VCaP (cell line): ENCODE measurements at regions not wholly inside any gene's neighbourhood (a gene's known extent, or its start where the extent isn't known, plus 50 kb on each side); places are given as distances from the start of the nearest gene placed in this dataset.
"Not testable (repeated sequence)": the region's sequence is repeated elsewhere in the genome, so short reads cannot be mapped to it uniquely, and the experiment has no call there.

Experiments
- H3K27ac ChIP-seq: fragments of 450-650 bp; 2 replicates; pipeline ENCODE4 v1.5.1; 2017
- CTCF ChIP-seq: fragments of 450-650 bp; conservative IDR thresholded peaks from 2 replicates; pipeline ENCODE4 v1.5.1; 2017; ENCODE audit warnings: mild to moderate bottlenecking, moderate library complexity

GRCh38 chr1:31485166-31485565 is 72.2 kb downstream of the SERINC2 start:
- no peak overlapping the region for H3K27ac ChIP-seq
- no peak for TF ChIP-seq CTCF

DNA sequence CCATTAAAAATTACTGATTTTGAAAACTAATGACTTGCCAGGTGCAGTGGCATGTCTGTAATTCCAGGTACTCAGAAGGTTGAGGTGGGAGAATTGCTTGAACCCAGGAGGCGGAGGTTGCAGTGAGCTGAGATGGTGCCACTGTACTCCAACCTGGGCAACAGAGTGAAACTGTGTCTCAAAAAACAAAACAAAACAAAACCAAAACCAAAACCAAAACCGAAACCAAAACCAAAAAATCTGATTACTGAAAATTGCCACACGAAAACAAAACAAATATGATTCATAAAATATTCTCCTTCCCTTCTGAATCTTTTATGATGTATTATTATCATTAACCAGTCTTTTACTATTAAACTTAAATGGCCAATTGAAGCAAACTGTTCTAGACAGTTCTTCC is 74.1 kb downstream of the SERINC2 start:
- no peak for TF ChIP-seq CTCF
- H3K27ac ChIP-seq, result no peak overlapping the region

- H3K27ac ChIP-seq, result no peak overlapping the region
- TF ChIP-seq CTCF, result no peak
Measured at GRCh38 chr1:31487721-31488293, 74.8 kb downstream of the SERINC2 start.

DNA sequence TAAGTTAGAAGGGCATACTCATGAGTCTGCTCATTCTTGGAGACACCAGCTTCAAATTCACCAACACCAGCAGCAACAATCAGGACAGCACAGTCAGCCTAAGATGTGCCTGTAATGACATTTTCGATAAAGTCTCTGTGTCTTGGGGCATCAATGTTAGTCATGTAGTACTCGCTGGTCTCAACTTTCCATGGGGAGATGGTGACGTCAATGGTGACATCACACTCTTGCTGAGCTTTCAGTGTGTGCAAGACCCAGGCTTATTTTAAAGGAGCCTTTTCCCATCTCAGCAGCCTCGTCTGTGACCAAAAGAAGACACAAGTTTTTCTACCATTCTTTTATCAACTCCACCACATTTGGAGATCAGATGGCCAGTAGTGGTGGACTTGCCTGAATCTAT is 75.5 kb downstream of the SERINC2 start:
- H3K27ac ChIP-seq, result no peak overlapping the region
- TF ChIP-seq CTCF, result no peak

GRCh38 chr1:31489575-31489974 is 76.6 kb downstream of the SERINC2 start:
- H3K27ac ChIP-seq, result not testable (repeated sequence)

DNA sequence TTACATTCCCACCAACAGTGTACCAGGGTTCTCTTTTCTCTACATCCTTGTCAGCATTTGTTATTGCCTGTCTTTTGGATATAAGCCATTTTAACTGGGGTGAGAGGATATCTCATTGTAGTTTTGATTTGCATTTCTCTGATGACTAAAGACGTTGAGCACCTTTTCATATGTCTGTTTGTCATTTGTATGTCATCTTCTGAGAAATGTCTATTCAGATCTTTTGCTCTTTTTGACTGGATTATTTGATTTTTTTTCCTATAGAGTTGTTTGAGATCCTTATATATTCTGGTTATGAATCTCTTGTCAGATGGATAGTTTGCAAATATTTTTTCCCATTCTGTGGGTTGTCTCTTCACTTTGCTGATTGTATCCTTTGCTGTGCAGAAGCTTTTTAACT is 77.6 kb downstream of the SERINC2 start:
- not testable (repeated sequence) for H3K27ac ChIP-seq

GRCh38 chr1:31495351-31495750 is 81.0 kb upstream of the TINAGL1 start:
- not testable (repeated sequence) for H3K27ac ChIP-seq

DNA sequence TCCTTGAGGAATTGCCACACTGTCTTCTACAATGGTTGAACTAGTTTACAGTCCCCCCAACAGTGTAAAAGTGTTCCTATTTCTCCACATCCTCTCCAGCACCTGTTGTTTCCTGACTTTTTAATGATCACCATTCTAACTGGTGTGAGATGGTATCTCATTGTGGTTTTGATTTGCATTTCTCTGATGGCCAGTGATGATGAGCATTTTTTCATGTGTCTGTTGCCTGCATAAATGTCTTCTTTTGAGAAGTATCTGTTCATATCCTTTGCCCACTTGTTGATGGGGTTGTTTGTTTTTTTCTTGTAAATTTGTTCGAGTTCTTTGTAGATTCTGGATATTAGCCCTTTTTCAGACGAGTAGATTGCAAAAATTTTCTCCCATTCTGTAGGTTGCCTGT is 80.5 kb upstream of the TINAGL1 start:
- not testable (repeated sequence) for H3K27ac ChIP-seq

- no peak for TF ChIP-seq CTCF
- no peak overlapping the region for H3K27ac ChIP-seq
Measured at GRCh38 chr1:31497601-31498000, 78.7 kb upstream of the TINAGL1 start.

GRCh38 chr1:31498376-31499040 is 77.8 kb upstream of the TINAGL1 start:
- TF ChIP-seq CTCF, result no peak
- peak overlapping the region; percentile 38; the same call in 1 of the 2 replicates for H3K27ac ChIP-seq
